ENCODE measurements at regions not wholly inside any gene's neighbourhood (a gene's known extent, or its start where the extent isn't known, plus 50 kb on each side); places are given as distances from the start of the nearest gene placed in this dataset.

GRCh38 chr16:35210681-35211433 is 1751.4 kb downstream of the TP53TG3F start:
- Mint-ChIP-seq H3K4me1 (no peaks in the 10 kb centered on the region), H3K27ac (no peak overlapping the region), H3K9me3 (ENCODE audit: insufficient read depth) (peaks cover 6% of the 10 kb centered on the region), H3K27me3 (no peaks in the 10 kb centered on the region), H3K4me3 (no peak overlapping the region)
- TF ChIP-seq CTCF (IDR thresholded peaks at IDR 0.05), result no peak
- no peak for TF ChIP-seq EZH2 (IDR thresholded peaks at IDR 0.05; ENCODE audit: borderline replicate concordance, insufficient read depth, low read depth, low read length, poor library complexity, severe bottlenecking)
- no peaks in the 10 kb centered on the region for H3K36me3 ChIP-seq (replicated peaks in 1 of 2; ENCODE audit: control extremely low read depth in 1 of 2, control insufficient read depth in 1 of 2, extremely low read depth in 1 of 2, insufficient read depth in 2 of 2, low read length in 1 of 2)
- DNase-seq (no peak), ATAC-seq (ENCODE audit: low read depth) (no peak)
- H3K4me1 ChIP-seq (ENCODE audit: control insufficient read depth in 2 of 2, insufficient read depth in 2 of 2, low read length in 2 of 2), result no peaks in the 10 kb centered on the region
- no peak overlapping the region for H3K4me3 ChIP-seq (ENCODE audit: control extremely low read depth in 1 of 5, extremely low read depth in 1 of 5, insufficient read depth in 1 of 5, low read depth in 2 of 5, low read length in 4 of 5)
- no peaks in the 10 kb centered on the region for H3K79me2 ChIP-seq (ENCODE audit: control insufficient read depth, insufficient read depth, low read length)
- WGBS (ENCODE audit: insufficient coverage), result no CpG with 5 or more reads among the region's 3 CpGs
- no peaks in the 10 kb centered on the region for H4K20me1 ChIP-seq (ENCODE audit: control insufficient read depth, insufficient read depth, low read length, poor library complexity, severe bottlenecking)
- no peak overlapping the region for H3K27ac ChIP-seq (ENCODE audit: low read length in 2 of 2)
- CTCF ChIA-PET, result no interaction called here
- H2AFZ ChIP-seq (ENCODE audit: insufficient read depth, low read depth, low read length, poor library complexity, severe bottlenecking), result no peak overlapping the region
- no peaks in the 10 kb centered on the region for H3K27me3 ChIP-seq (replicated peaks in 1 of 4; ENCODE audit: control extremely low read depth in 1 of 4, control insufficient read depth in 3 of 4, insufficient read depth in 4 of 4, low read length in 3 of 4)
- H3K4me2 ChIP-seq (replicated peaks; ENCODE audit: low read depth, low read length, poor library complexity, severe bottlenecking), result no peak overlapping the region
- peaks cover 0 to 35% (median 1%) of the 10 kb centered on the region in 3 donors for H3K9me3 ChIP-seq (ENCODE audit: control extremely low read depth in 1 of 3, control insufficient read depth in 2 of 3, insufficient read depth in 1 of 3, low read length in 2 of 3)
- no peak overlapping the region for H3K9ac ChIP-seq (ENCODE audit: low read length)
- POLR2A ChIA-PET, result no interaction called here
- intact Hi-C loops (cut with micrococcal nuclease), result no loop called here

GRCh38 chr16:35214840-35215239 is 1755.4 kb downstream of the TP53TG3F start:
- Histone ChIP-seq H2AFZ (ENCODE audit: insufficient read depth, low read depth, low read length, poor library complexity, severe bottlenecking) (no peak overlapping the region), H3K9me3 (ENCODE audit: control extremely low read depth in 1 of 3, control insufficient read depth in 2 of 3, insufficient read depth in 1 of 3, low read length in 2 of 3) (peaks cover 0 to 26% (median 2%) of the 10 kb centered on the region in 3 donors), H3K36me3 (replicated peaks in 1 of 2; ENCODE audit: control extremely low read depth in 1 of 2, control insufficient read depth in 1 of 2, extremely low read depth in 1 of 2, insufficient read depth in 2 of 2, low read length in 1 of 2) (no peaks in the 10 kb centered on the region), H3K9ac (ENCODE audit: low read length) (no peak overlapping the region), H3K27ac (ENCODE audit: low read length in 2 of 2) (no peak overlapping the region), H3K4me3 (ENCODE audit: control extremely low read depth in 1 of 5, extremely low read depth in 1 of 5, insufficient read depth in 1 of 5, low read depth in 2 of 5, low read length in 4 of 5) (no peak overlapping the region), H3K4me1 (ENCODE audit: control insufficient read depth in 2 of 2, insufficient read depth in 2 of 2, low read length in 2 of 2) (no peaks in the 10 kb centered on the region), H3K4me2 (replicated peaks; ENCODE audit: low read depth, low read length, poor library complexity, severe bottlenecking) (no peak overlapping the region), H4K20me1 (ENCODE audit: control insufficient read depth, insufficient read depth, low read length, poor library complexity, severe bottlenecking) (no peaks in the 10 kb centered on the region), H3K27me3 (replicated peaks in 1 of 4; ENCODE audit: control extremely low read depth in 1 of 4, control insufficient read depth in 3 of 4, insufficient read depth in 4 of 4, low read length in 3 of 4) (no peaks in the 10 kb centered on the region), H3K79me2 (ENCODE audit: control insufficient read depth, insufficient read depth, low read length) (no peaks in the 10 kb centered on the region)
- ChIA-PET CTCF (no interaction called here), POLR2A (no interaction called here)
- ATAC-seq (ENCODE audit: low read depth), result no peak
- no peak for DNase-seq
- Mint-ChIP-seq H3K9me3 (ENCODE audit: insufficient read depth) (peaks cover 13% of the 10 kb centered on the region), H3K4me3 (no peak overlapping the region), H3K27me3 (no peaks in the 10 kb centered on the region), H3K4me1 (no peaks in the 10 kb centered on the region), H3K27ac (no peak overlapping the region)
- intact Hi-C loops (cut with micrococcal nuclease), result no loop called here
- TF ChIP-seq EZH2 (IDR thresholded peaks at IDR 0.05; ENCODE audit: borderline replicate concordance, insufficient read depth, low read depth, low read length, poor library complexity, severe bottlenecking), result no peak
- no peak for TF ChIP-seq CTCF (IDR thresholded peaks at IDR 0.05)

Data from B cell (primary cell).